Progenitor cell of endocrine pancreas (in vitro differentiated cells): ENCODE measurements at regions not wholly inside any gene's neighbourhood (a gene's known extent, or its start where the extent isn't known, plus 50 kb on each side); places are given as distances from the start of the nearest gene placed in this dataset.

Source experiments
- DNase-seq: peaks from one replicate; pipeline ENCODE4 v3.0.0; 2021; ENCODE audit warnings: low spot score; ENCODE audit not compliant: unreplicated experiment
- H3K27ac Mint-ChIP-seq: 2 replicates; pipeline ENCODE4 v1.8.0; 2021; ENCODE audit warnings: mild to moderate bottlenecking, moderate library complexity, mixed read lengths
- H3K27me3 Mint-ChIP-seq: 2 replicates; pipeline ENCODE4 v1.8.0; 2021; ENCODE audit warnings: mixed read lengths
- H3K36me3 Mint-ChIP-seq: 2 replicates; pipeline ENCODE4 v1.8.0; 2022; ENCODE audit warnings: mixed read lengths; ENCODE audit not compliant: insufficient read depth
- H3K4me1 Mint-ChIP-seq: 2 replicates; pipeline ENCODE4 v1.8.0; 2021; ENCODE audit warnings: low read depth, mixed read lengths
- H3K4me3 Mint-ChIP-seq: 2 replicates; pipeline ENCODE4 v1.8.0; 2021; ENCODE audit warnings: low read depth, mild to moderate bottlenecking, moderate library complexity, mixed read lengths
- H3K9me3 Mint-ChIP-seq: 2 replicates; pipeline ENCODE4 v1.8.0; 2021; ENCODE audit warnings: low read depth, mixed read lengths
- CTCF ChIP-seq: fragments of 200-600 bp; sonication (generic); IDR thresholded peaks from one replicate; pipeline ENCODE4 v1.5.0; 2021; ENCODE audit warnings: antibody characterized with exemption, mild to moderate bottlenecking; ENCODE audit not compliant: unreplicated experiment

DNA sequence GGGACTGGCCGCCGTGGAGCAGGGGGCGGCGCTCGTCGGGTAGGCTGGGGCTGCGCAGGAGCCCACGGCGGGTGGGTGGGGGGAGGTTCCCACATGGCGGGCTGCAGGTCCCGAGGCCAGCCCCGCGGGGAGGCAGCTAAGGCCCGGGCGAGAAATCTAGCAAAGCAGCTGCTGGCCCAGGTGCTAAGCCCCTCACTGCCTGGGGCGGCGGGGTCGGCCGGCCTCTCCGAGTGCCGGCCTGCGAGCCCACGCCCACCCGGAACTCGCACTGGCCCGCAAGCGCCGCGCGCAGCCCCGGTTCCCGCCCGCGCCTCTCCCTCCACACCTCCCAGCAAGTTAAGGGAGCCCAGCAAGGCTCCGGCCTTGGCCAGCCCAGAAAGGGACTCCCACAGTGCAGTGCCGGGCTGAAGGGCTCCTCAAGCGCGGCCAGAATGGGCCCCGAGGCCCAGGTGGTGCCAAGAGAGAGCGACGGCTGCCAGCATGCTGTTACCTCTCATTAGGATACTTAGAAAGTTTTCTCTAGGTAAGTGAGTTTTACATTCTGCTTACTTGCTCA is 1463.5 kb upstream of the MIR17HG start:
- Mint-ChIP-seq H3K4me1 (no peaks in the 10 kb centered on the region), H3K36me3 (no peaks in the 10 kb centered on the region), H3K27ac (no peak overlapping the region), H3K9me3 (peaks cover 3% of the 10 kb centered on the region), H3K4me3 (no peak overlapping the region), H3K27me3 (no peaks in the 10 kb centered on the region)
- DNase-seq: no peak
- TF ChIP-seq CTCF: no peak

DNA sequence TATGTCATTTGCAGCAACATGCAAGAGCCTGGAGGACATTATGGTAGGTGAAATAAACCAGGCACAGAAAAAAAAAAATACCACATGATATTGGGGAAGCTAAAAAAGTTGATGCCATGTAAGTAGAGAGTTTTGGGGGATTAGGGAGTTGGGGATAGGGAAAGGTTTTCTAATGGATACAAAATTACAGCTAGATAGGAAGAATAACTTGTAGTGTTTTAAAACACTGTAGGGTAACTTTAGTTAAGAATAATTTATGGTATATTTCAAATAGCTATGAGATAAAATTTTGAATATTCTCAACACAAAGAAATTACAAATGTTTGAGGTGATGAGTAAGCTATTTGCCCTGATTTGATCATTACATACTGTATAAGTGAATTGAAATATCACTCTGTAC is 1456.7 kb upstream of the MIR17HG start:
- Mint-ChIP-seq H3K4me3 (no peak overlapping the region), H3K4me1 (no peaks in the 10 kb centered on the region), H3K9me3 (peaks cover 8% of the 10 kb centered on the region), H3K27ac (no peak overlapping the region), H3K27me3 (no peaks in the 10 kb centered on the region), H3K36me3 (no peaks in the 10 kb centered on the region)
- TF ChIP-seq CTCF: no peak
- DNase-seq: no peak

DNA sequence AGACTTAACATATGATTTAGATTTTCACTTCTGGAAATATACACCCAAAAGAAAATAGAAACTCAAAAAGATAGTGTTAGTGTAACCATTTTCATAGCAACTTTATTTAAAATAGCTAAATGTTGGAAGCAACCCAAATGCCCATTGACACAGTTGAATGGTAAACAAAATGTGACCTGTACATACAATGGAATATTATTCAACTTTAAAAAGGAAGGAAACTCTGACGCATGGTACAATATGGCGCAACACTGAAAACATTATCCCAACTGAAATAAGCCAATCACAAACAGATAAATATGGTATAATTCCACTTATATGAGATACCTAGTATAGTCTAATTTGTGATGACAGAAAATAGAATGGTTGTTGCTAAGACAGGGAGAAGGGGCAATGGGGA is 1456.1 kb upstream of the MIR17HG start:
- Mint-ChIP-seq H3K9me3 (peaks cover 8% of the 10 kb centered on the region), H3K27ac (no peak overlapping the region), H3K4me3 (no peak overlapping the region), H3K27me3 (no peaks in the 10 kb centered on the region), H3K4me1 (no peaks in the 10 kb centered on the region), H3K36me3 (no peaks in the 10 kb centered on the region)
- DNase-seq: no peak
- TF ChIP-seq CTCF: no peak

- no peaks in the 10 kb centered on the region for H3K9me3 Mint-ChIP-seq
- no peaks in the 10 kb centered on the region for H3K27me3 Mint-ChIP-seq
- peaks cover 7% of the 10 kb centered on the region for H3K4me1 Mint-ChIP-seq
- no peaks in the 10 kb centered on the region for H3K36me3 Mint-ChIP-seq
- no peak for DNase-seq
- no peak for TF ChIP-seq CTCF
- H3K27ac Mint-ChIP-seq: no peak overlapping the region
- H3K4me3 Mint-ChIP-seq: no peak overlapping the region
Observed at GRCh38 chr13:89897681-89898080, 1449.8 kb upstream of the MIR17HG start.

DNA sequence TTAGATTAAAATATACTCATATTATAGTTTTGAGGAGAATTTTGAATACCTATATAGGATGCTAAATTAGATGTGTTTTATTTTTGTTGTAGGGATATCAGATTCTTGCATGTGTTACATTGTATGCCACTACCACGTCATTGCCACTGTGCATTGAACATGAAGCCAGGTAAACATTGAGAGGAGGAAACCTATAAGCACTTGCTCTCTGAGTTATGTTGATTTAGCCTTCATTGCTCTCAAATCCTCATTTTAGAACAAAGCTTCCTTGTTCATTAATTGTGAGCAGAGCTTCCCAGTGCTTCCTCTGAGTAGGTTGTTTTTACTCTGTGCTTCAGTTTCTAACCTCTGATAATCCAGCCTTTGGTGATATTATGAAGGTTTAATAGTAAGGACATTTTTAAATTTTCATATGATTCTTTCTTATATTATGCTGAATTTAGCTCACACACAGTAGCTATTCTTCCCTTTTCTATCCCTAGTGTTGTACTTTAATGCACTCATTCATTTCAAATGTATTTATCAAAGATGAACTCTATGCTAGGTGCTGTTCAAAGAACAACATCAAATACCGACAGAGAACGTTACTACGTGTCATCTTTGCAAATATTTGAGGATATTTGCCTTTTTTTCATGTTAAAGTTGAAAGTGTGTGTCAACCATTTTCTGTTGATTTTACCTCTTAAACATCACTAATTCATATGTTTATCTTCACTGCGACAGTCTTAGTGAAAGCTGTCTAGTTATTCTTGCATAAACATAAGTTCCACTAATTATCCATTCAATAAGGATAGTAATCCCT is 1448.0 kb upstream of the MIR17HG start:
- peaks cover 7% of the 10 kb centered on the region for H3K4me1 Mint-ChIP-seq
- no peak overlapping the region for H3K27ac Mint-ChIP-seq
- TF ChIP-seq CTCF: no peak
- no peak for DNase-seq
- H3K9me3 Mint-ChIP-seq: peaks cover 3% of the 10 kb centered on the region
- H3K27me3 Mint-ChIP-seq: no peaks in the 10 kb centered on the region
- H3K36me3 Mint-ChIP-seq: no peaks in the 10 kb centered on the region
- no peak overlapping the region for H3K4me3 Mint-ChIP-seq
